ENCODE measurements at regions not wholly inside any gene's neighbourhood (a gene's known extent, or its start where the extent isn't known, plus 50 kb on each side); places are given as distances from the start of the nearest gene placed in this dataset.

DNA sequence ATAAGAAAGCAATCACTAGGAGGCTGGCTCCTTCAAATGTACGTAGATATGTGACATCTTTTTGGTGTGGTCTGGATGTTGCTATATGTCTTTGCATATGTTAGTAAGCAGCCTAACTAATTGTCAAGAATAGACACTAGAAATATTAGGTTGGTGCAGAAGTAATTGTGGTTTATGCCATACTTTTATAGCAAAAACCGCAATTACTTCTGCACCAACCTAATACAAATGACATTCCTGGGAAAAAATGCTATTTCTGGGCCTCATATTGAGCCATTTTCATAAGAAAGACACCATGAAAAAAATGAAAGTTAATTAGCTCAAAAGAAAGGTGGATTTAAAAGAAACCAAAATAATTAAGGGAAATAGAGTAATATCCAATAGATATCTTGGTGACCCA lies 555.8 kb downstream of the ZNF385D start:
- no peak overlapping the region for H4K8ac ChIP-seq (ENCODE audit: extremely low read depth, insufficient read depth, low read length)
- no peaks in the 10 kb centered on the region for H3K9me3 ChIP-seq (ENCODE audit: insufficient read depth in 2 of 2, low read depth in 1 of 2, low read length in 1 of 2)
- H2BK15ac ChIP-seq (ENCODE audit: low read length) = no peak overlapping the region
- no peaks in the 10 kb centered on the region for H3K79me1 ChIP-seq (ENCODE audit: low read depth, low read length)
- no peak overlapping the region for H2AK5ac ChIP-seq (ENCODE audit: low read depth, low read length)
- no peak overlapping the region for H2BK5ac ChIP-seq (ENCODE audit: low read depth, low read length)
- H3K14ac ChIP-seq (ENCODE audit: insufficient read length) = no peak overlapping the region
- ChIA-PET POLR2A (ENCODE audit: partially characterized antibody) (no interaction called here), CTCF (ENCODE audit: partially characterized antibody) (no interaction called here)
- H2BK120ac ChIP-seq (replicated peaks; ENCODE audit: low read depth, low read length) = no peak overlapping the region
- FAIRE-seq (no peak), DNase-seq (ENCODE audit: low read depth in 1 of 2, low spot score in 2 of 2) (no peak)
- no peak overlapping the region for H3K23ac ChIP-seq (ENCODE audit: insufficient read length)
- no peak overlapping the region for H3K4me3 ChIP-seq (ENCODE audit: extremely low read depth in 1 of 4, insufficient read depth in 2 of 4, low read depth in 3 of 4, low read length in 4 of 4)
- no peak overlapping the region for H2BK12ac ChIP-seq (ENCODE audit: low read depth, low read length)
- no peak overlapping the region for H3K4me2 ChIP-seq (ENCODE audit: insufficient read depth in 1 of 2, low read depth in 2 of 2, low read length in 2 of 2)
- H3K23me2 ChIP-seq (ENCODE audit: low read depth, low read length) = no peaks in the 10 kb centered on the region
- H3K79me2 ChIP-seq (ENCODE audit: control insufficient read depth in 1 of 2, insufficient read depth in 2 of 2, low read length in 2 of 2) = no peaks in the 10 kb centered on the region
- H3K18ac ChIP-seq (ENCODE audit: extremely low read depth, low read length) = no peak overlapping the region
- no peak overlapping the region for H4K5ac ChIP-seq (ENCODE audit: insufficient read length, low read depth, low read length)
- H4K91ac ChIP-seq (replicated peaks; ENCODE audit: insufficient read length, low read length) = no peak overlapping the region
- no peak overlapping the region for H3K56ac ChIP-seq (replicated peaks; ENCODE audit: insufficient read length, low read depth, low read length)
- TF ChIP-seq RAD21 (IDR thresholded peaks at IDR 0.05 in 1 of 2, conservative IDR thresholded peaks at IDR 0.05 in 1 of 2; ENCODE audit: low read depth in 2 of 2, low read length in 2 of 2) = no peak
- TF ChIP-seq HDAC6 (IDR thresholded peaks at IDR 0.05; ENCODE audit: low read depth, low read length) = no peak
- no peak for TF ChIP-seq SP2 (IDR thresholded peaks at IDR 0.05; ENCODE audit: low read length)
- no peak for TF ChIP-seq JUN (IDR thresholded peaks at IDR 0.05; ENCODE audit: low read depth, low read length)
- no peak for TF ChIP-seq KDM1A (IDR thresholded peaks at IDR 0.05; ENCODE audit: borderline replicate concordance, low read length)
- TF ChIP-seq SAP30 (IDR thresholded peaks at IDR 0.05; ENCODE audit: insufficient read depth, insufficient replicate concordance, low read length) = no peak
- no peak for TF ChIP-seq CEBPB (IDR thresholded peaks at IDR 0.05; ENCODE audit: low read depth, low read length)
- TF ChIP-seq CBX8 (IDR thresholded peaks at IDR 0.05; ENCODE audit: borderline replicate concordance, low read depth, low read length) = no peak
- no peak for TF ChIP-seq SIRT6 (IDR thresholded peaks at IDR 0.05; ENCODE audit: low read length)
- no peak for TF ChIP-seq NRF1 (IDR thresholded peaks at IDR 0.05; ENCODE audit: low read depth, low read length)
- no peak overlapping the region for H2AFZ ChIP-seq (ENCODE audit: low read length)
- no peaks in the 10 kb centered on the region for H3K27me3 ChIP-seq (replicated peaks in 1 of 4; ENCODE audit: control insufficient read depth in 3 of 4, extremely low read depth in 1 of 4, insufficient read depth in 3 of 4, low read length in 3 of 4)
- H3K4me1 ChIP-seq (replicated peaks in 1 of 4; ENCODE audit: control insufficient read depth in 3 of 4, insufficient read depth in 4 of 4, low read length in 3 of 4) = no peaks in the 10 kb centered on the region
- H3K9ac ChIP-seq (replicated peaks in 1 of 4; ENCODE audit: extremely low read depth in 1 of 4, low read depth in 3 of 4, low read length in 3 of 4) = no peak overlapping the region
- no peaks in the 10 kb centered on the region for H3K36me3 ChIP-seq (ENCODE audit: control insufficient read depth in 2 of 4, insufficient read depth in 4 of 4, low read length in 3 of 4)
- H4K20me1 ChIP-seq (replicated peaks in 1 of 2; ENCODE audit: control insufficient read depth in 1 of 2, insufficient read depth in 2 of 2, low read length in 2 of 2) = no peaks in the 10 kb centered on the region
- H3K27ac ChIP-seq (ENCODE audit: low read depth, low read length) = no peak overlapping the region
- H2BK20ac ChIP-seq (ENCODE audit: low read length) = no peak overlapping the region
- no peak overlapping the region for H3K4ac ChIP-seq (replicated peaks; ENCODE audit: insufficient read length, low read depth, low read length)
- WGBS, 2 experiments (ENCODE audit: extremely low coverage in 1 of 2, insufficient coverage in 1 of 2, insufficient read length in 1 of 2, insufficient replicate concordance in 2 of 2, low coverage in 1 of 2, low lambda C conversion rate in 2 of 2, missing lambda C conversion rate in 1 of 2) = 97% methylated on average over 2 of the region's 2 CpGs; no CpG with 5 or more reads in 1 of the 2 experiments
